GM19467 (cell line): ENCODE measurements at regions not wholly inside any gene's neighbourhood (a gene's known extent, or its start where the extent isn't known, plus 50 kb on each side); places are given as distances from the start of the nearest gene placed in this dataset.
"Not testable (repeated sequence)": the region's sequence is repeated elsewhere in the genome, so short reads cannot be mapped to it uniquely, and the experiment has no call there.

ENCODE experiments used
- ATAC-seq: cut with Tn5 transposase; IDR thresholded peaks from one replicate; pipeline ENCODE4 v1.9.1; 2021; ENCODE audit warnings: mild to moderate bottlenecking, moderate library complexity; ENCODE audit not compliant: unreplicated experiment

GRCh38 chr20:1827510-1827973 lies 67.7 kb upstream of the SIRPA start:
- no peak for ATAC-seq

- ATAC-seq, result no peak
Observed at GRCh38 chr20:1825938-1826445, 69.2 kb upstream of the SIRPA start.

GRCh38 chr20:1825507-1825906 lies 69.7 kb upstream of the SIRPA start:
- ATAC-seq, result no peak

GRCh38 chr20:1824834-1825233 lies 70.4 kb upstream of the SIRPA start:
- no peak for ATAC-seq

- ATAC-seq, result no peak
Observed at GRCh38 chr20:1824181-1824580, 71.0 kb upstream of the SIRPA start.

- no peak for ATAC-seq
Observed at GRCh38 chr20:1823450-1823844, 71.8 kb upstream of the SIRPA start.

- ATAC-seq, result no peak
Observed at GRCh38 chr20:1822564-1823449, 72.4 kb upstream of the SIRPA start.

- ATAC-seq, result no peak
Observed at GRCh38 chr20:1820138-1821079, 74.8 kb upstream of the SIRPA start.

- ATAC-seq, result no peak
Observed at GRCh38 chr20:1819311-1820137, 75.7 kb upstream of the SIRPA start.

GRCh38 chr20:1818895-1819294 lies 76.3 kb upstream of the SIRPA start:
- ATAC-seq, result no peak

- no peak for ATAC-seq
Observed at GRCh38 chr20:1818247-1818840, 76.9 kb upstream of the SIRPA start.

- no peak for ATAC-seq
Observed at GRCh38 chr20:1817577-1818211, 77.5 kb upstream of the SIRPA start.

- no peak for ATAC-seq
Observed at GRCh38 chr20:1816384-1817381, 78.5 kb upstream of the SIRPA start.

GRCh38 chr20:1815502-1816085 lies 79.6 kb upstream of the SIRPA start:
- ATAC-seq, result no peak

- ATAC-seq, result not testable (repeated sequence)
Observed at GRCh38 chr20:1814861-1815260, 80.3 kb upstream of the SIRPA start.

- ATAC-seq, result no peak
Observed at GRCh38 chr20:1813674-1814635, 81.3 kb upstream of the SIRPA start.

GRCh38 chr20:1813101-1813529 lies 82.1 kb upstream of the SIRPA start:
- no peak for ATAC-seq
